ENCODE measurements at regions not wholly inside any gene's neighbourhood (a gene's known extent, or its start where the extent isn't known, plus 50 kb on each side); places are given as distances from the start of the nearest gene placed in this dataset.

GRCh38 chr17:53391197-53391596 lies 431.5 kb upstream of the KIF2B start:
- TF ChIP-seq, protein P1, sequence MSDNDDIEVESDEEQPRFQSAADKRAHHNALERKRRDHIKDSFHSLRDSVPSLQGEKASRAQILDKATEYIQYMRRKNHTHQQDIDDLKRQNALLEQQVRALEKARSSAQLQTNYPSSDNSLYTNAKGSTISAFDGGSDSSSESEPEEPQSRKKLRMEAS (IDR thresholded peaks at IDR 0.05; ENCODE audit: low read depth, low read length) = no peak
- TF ChIP-seq CTCF (IDR thresholded peaks at IDR 0.05; ENCODE audit: low read depth, low read length) (no peak), POLR2A (IDR thresholded peaks at IDR 0.05; ENCODE audit: extremely low read depth, insufficient read length) (no peak), MYC (IDR thresholded peaks at IDR 0.05; ENCODE audit: low read depth, low read length) (no peak)
